K562 (cell line): ENCODE measurements at regions not wholly inside any gene's neighbourhood (a gene's known extent, or its start where the extent isn't known, plus 50 kb on each side); places are given as distances from the start of the nearest gene placed in this dataset.

Experiments
- ATAC-seq: fragments of 200-7000 bp; cut with Tn5 transposase; 3 replicates; pipeline ENCODE4 v1.9.1; 2020; ENCODE audit warnings: moderate library complexity
- BruUV-seq: library from RNA; stranded (reverse); fragments of 400-500 nt; replicated peaks from 2 replicates; lab custom pipeline; 2021; lab: Mats Ljungman, UMichigan
- CTCF ChIA-PET: fragments of 300-600 bp; formaldehyde crosslinking; extraction: SDS; loops from one replicate; lab custom pipeline; 2021; ENCODE audit warnings: low intra/inter-chr PET ratio; lab: Yijun Ruan, JAX
- POLR2A ChIA-PET: fragments of 300-600, 350-650 bp; sonication (Branson Sonifier 250); formaldehyde crosslinking; extraction: SDS; loops from one replicate; lab custom pipeline; 2021; ENCODE audit warnings: antibody characterized with exemption, inconsistent platforms; lab: Yijun Ruan, JAX
- DNase-seq, 4 experiments: peaks; one replicate each; pipeline versions ENCODE4 v3.0.0 to v3.0.0-alpha.2; 2011 to 2018; ENCODE audit warnings: low spot score in 3 of 4, mixed read lengths in 3 of 4; ENCODE audit errors: extremely low read depth in 1 of 4
- FAIRE-seq: peaks from 2 replicates; lab custom pipeline; 2011; peaks lifted over from hg19 to GRCh38; lab: Jason Lieb, UNC
- H2AFZ ChIP-seq: 2 replicates; pipeline ENCODE4 v1.6.0; 2011; ENCODE audit warnings: low read depth, low read length, control low read depth, inconsistent platforms
- H3K27ac ChIP-seq: fragments of 200-600 bp; 3 replicates; pipeline ENCODE4 v1.8.0; 2011; ENCODE audit warnings: low read depth, mild to moderate bottlenecking, control low read depth, inconsistent platforms, low read length, moderate library complexity, mixed read lengths; ENCODE audit errors: extremely low read depth
- H3K27me3 ChIP-seq, 2 experiments: fragments of 300-600 bp in 1 of 2; 2 replicates in 1 of 2; 3 replicates in 1 of 2; pipeline versions ENCODE4 v1.6.0 to v1.8.0; 2011; ENCODE audit warnings: inconsistent platforms in 2 of 2, low read length in 2 of 2, mild to moderate bottlenecking in 1 of 2, mixed read lengths in 1 of 2, moderate library complexity in 1 of 2; ENCODE audit not compliant: control insufficient read depth in 2 of 2, insufficient read depth in 2 of 2
- H3K36me3 ChIP-seq: fragments of 300-600 bp; 3 replicates; pipeline ENCODE4 v1.8.0; 2011; ENCODE audit warnings: mild to moderate bottlenecking, low read length, inconsistent platforms; ENCODE audit not compliant: control insufficient read depth, insufficient read depth
- H3K4me1 ChIP-seq, 2 experiments: fragments of 200-600 bp in 1 of 2; replicated peaks in 1 of 2; 2 replicates in 1 of 2; 3 replicates in 1 of 2; pipeline versions ENCODE4 v1.5.1 to v1.8.0; 2011; ENCODE audit warnings: inconsistent platforms in 2 of 2, low read length in 2 of 2, mild to moderate bottlenecking in 1 of 2, mixed read lengths in 1 of 2, moderate library complexity in 1 of 2; ENCODE audit not compliant: control insufficient read depth in 2 of 2, insufficient read depth in 2 of 2
- H3K4me2 ChIP-seq: 2 replicates; pipeline ENCODE4 v1.6.1; 2011; ENCODE audit warnings: low read length, control low read depth, inconsistent platforms, mixed read lengths; ENCODE audit not compliant: insufficient read depth
- H3K4me3 ChIP-seq: fragments of 200-600 bp; sonication (generic), shearing (Covaris generic); 2 replicates; pipeline ENCODE4 v1.5.1; 2016; ENCODE audit warnings: control low read depth, inconsistent platforms
- H3K79me2 ChIP-seq: fragments of 200-600 bp; 3 replicates; pipeline ENCODE4 v1.8.0; 2011; ENCODE audit warnings: low read length, inconsistent platforms; ENCODE audit not compliant: control insufficient read depth, insufficient read depth
- H3K9ac ChIP-seq, 2 experiments: 2 replicates each; pipeline versions ENCODE4 v1.6.0 to v1.6.1; 2011; ENCODE audit warnings: low read depth in 2 of 2, low read length in 2 of 2, control low read depth in 1 of 2, inconsistent platforms in 1 of 2, mild to moderate bottlenecking in 1 of 2, mixed read lengths in 1 of 2; ENCODE audit not compliant: insufficient read depth in 1 of 2
- H3K9me1 ChIP-seq: one replicate; pipeline ENCODE4 v1.6.0; 2011; ENCODE audit warnings: inconsistent platforms, mild to moderate bottlenecking, low read length, moderate library complexity; ENCODE audit not compliant: control insufficient read depth, insufficient read depth
- H3K9me3 ChIP-seq: replicated peaks from 2 replicates; pipeline ENCODE4 v1.5.1; 2011; ENCODE audit warnings: low read depth, low read length, inconsistent platforms; ENCODE audit not compliant: control insufficient read depth, insufficient read depth
- H4K20me1 ChIP-seq: replicated peaks from 2 replicates; pipeline ENCODE4 v1.6.1; 2011; ENCODE audit warnings: low read length, inconsistent platforms, mixed read lengths; ENCODE audit not compliant: control insufficient read depth, insufficient read depth
- BDP1 ChIP-seq: IDR thresholded peaks from 3 replicates; pipeline ENCODE4 v1.6.1; 2011; ENCODE audit not compliant: insufficient read length, insufficient read depth
- ELK1 ChIP-seq: sonication (generic); formaldehyde crosslinking; IDR thresholded peaks from 2 replicates; pipeline ENCODE4 v1.8.1; 2022; ENCODE audit warnings: missing genetic modification reagents
- IRF1 ChIP-seq: sonication (generic); formaldehyde crosslinking; IDR thresholded peaks from 2 replicates; pipeline ENCODE4 v1.8.0; 2022; ENCODE audit warnings: missing genetic modification reagents, mild to moderate bottlenecking, borderline replicate concordance
- LCOR ChIP-seq: sonication (generic); formaldehyde crosslinking; IDR thresholded peaks from 2 replicates; pipeline ENCODE4 v1.8.0; 2022; ENCODE audit warnings: mild to moderate bottlenecking, missing genetic modification reagents
- MYBL2 ChIP-seq, 2 experiments: fragments of 450-650 bp in 1 of 2; sonication (generic) in 1 of 2; formaldehyde crosslinking in 1 of 2; IDR thresholded peaks; 2 replicates each; pipeline versions ENCODE4 v1.6.1 to v1.8.1; 2017 to 2022; ENCODE audit warnings: borderline replicate concordance in 1 of 2, inconsistent platforms in 1 of 2, low read depth in 1 of 2, mild to moderate bottlenecking in 1 of 2, missing genetic modification reagents in 1 of 2, moderate library complexity in 1 of 2
- ZBTB8A ChIP-seq: fragments of 450-650 bp; IDR thresholded peaks from 2 replicates; pipeline ENCODE4 v1.6.1; 2018; ENCODE audit warnings: mild to moderate bottlenecking, moderate library complexity; ENCODE audit not compliant: partially characterized antibody
- ZNF217 ChIP-seq: sonication (generic); formaldehyde crosslinking; IDR thresholded peaks from 2 replicates; pipeline ENCODE4 v1.8.0; 2022; ENCODE audit warnings: mild to moderate bottlenecking, missing genetic modification reagents
- ZNF395 ChIP-seq: fragments of 200-800 bp; sonication (Bioruptor generic); IDR thresholded peaks from 2 replicates; pipeline ENCODE4 v1.6.1; 2017; ENCODE audit warnings: missing genetic modification characterization, missing compliant biosample characterization
- ZNF76 ChIP-seq: fragments of 250-450 bp; sonication (Bioruptor Pico); IDR thresholded peaks from 2 replicates; pipeline ENCODE4 v1.4.0; 2020; ENCODE audit warnings: mild to moderate bottlenecking, moderate library complexity, borderline replicate concordance
- ZNF785 ChIP-seq: fragments of 250-450 bp; sonication (Bioruptor Pico); IDR thresholded peaks from 2 replicates; pipeline ENCODE4 v1.4.0; 2020; ENCODE audit warnings: mild to moderate bottlenecking
- WGBS: fragments of 100-300 bp; shearing (Covaris generic); methylation state at CpG from one replicate; pipeline ENCODE4 v1.1.6; 2016; ENCODE audit warnings: low coverage, mixed read lengths; ENCODE audit not compliant: insufficient coverage; ENCODE audit errors: missing lambda C conversion rate; 5-methylcytosine and 5-hydroxymethylcytosine counted together
- in situ Hi-C: fragments of 300-500 bp; cut with MboI; formaldehyde crosslinking; loops from 4 replicates; pipeline ENCODE4 v1.15.0; 2018; ENCODE audit warnings: inconsistent platforms, mixed read lengths
- intact Hi-C: fragments of 100-400 bp; cut with micrococcal nuclease; formaldehyde crosslinking; loops from 2 replicates; pipeline ENCODE4 v1.14.2; 2022

GRCh38 chr7:155871211-155871610, 58.9 kb upstream of the SHH start:
- Histone ChIP-seq H3K4me1 (no peaks in the 10 kb centered on the region), H3K36me3 (no peaks in the 10 kb centered on the region), H3K27me3 (peaks cover 29 to 37% of the 10 kb centered on the region in 2 experiments; a peak in 4 of 5 replicates), H2AFZ (no peak overlapping the region), H3K9me3 (no peaks in the 10 kb centered on the region), H3K4me3 (no peak overlapping the region), H3K9me1 (no peaks in the 10 kb centered on the region), H3K79me2 (no peaks in the 10 kb centered on the region), H3K27ac (no peak overlapping the region), H3K4me2 (no peak overlapping the region), H3K9ac (no peak overlapping the region)
- in situ Hi-C loops: no loop called here
- DNase-seq (no peak), FAIRE-seq (no peak), ATAC-seq (no peak)
- BruUV-seq: no TSS peak
- under 1% methylated on average over 7 of the region's 7 CpGs for WGBS
- POLR2A ChIA-PET: interaction anchor here (0.6 kb wide), 1 partner anchor 53 kb away, joined by 3 read pairs; no protein-coding TSS in a partner anchor
- intact Hi-C loops: no loop called here
- TF ChIP-seq MYBL2 (IDR thresholded peaks at IDR 0.05; ENCODE audit: low read depth) (no peak), MYBL2 (CRISPR knock-in tag; IDR thresholded peaks at IDR 0.05; ENCODE audit: borderline replicate concordance) (no peak), ZNF395 (CRISPR knock-in tag) (no peak), ELK1 (CRISPR knock-in tag) (no peak), LCOR (no peak), ZNF217 (CRISPR knock-in tag) (no peak), ZNF76 (CRISPR knock-in tag) (no peak), IRF1 (CRISPR knock-in tag) (no peak), BDP1 (no peak), ZBTB8A (no peak), ZNF785 (no peak)
- TF ChIP-seq, all 486 proteins: peak for 0
- H4K20me1 ChIP-seq: no peaks in the 10 kb centered on the region
- CTCF ChIA-PET: no interaction called here
